ENCODE measurements at regions not wholly inside any gene's neighbourhood (a gene's known extent, or its start where the extent isn't known, plus 50 kb on each side); places are given as distances from the start of the nearest gene placed in this dataset.
A peak's percentile ranks its signal among the peaks of the same experiment; 100 is the strongest.

- peak; percentile 12; the same call in 1 of the 2 replicates for TF ChIP-seq CTCF (IDR thresholded peaks at IDR 0.05)
- no peak for TF ChIP-seq ZFX (IDR thresholded peaks at IDR 0.05; ENCODE audit: borderline replicate concordance)
Measured at GRCh38 chr6:79431537-79431933, 105.7 kb downstream of the LCA5 start.

Data from 22Rv1 (cell line).